ENCODE measurements at regions not wholly inside any gene's neighbourhood (a gene's known extent, or its start where the extent isn't known, plus 50 kb on each side); places are given as distances from the start of the nearest gene placed in this dataset.

DNA sequence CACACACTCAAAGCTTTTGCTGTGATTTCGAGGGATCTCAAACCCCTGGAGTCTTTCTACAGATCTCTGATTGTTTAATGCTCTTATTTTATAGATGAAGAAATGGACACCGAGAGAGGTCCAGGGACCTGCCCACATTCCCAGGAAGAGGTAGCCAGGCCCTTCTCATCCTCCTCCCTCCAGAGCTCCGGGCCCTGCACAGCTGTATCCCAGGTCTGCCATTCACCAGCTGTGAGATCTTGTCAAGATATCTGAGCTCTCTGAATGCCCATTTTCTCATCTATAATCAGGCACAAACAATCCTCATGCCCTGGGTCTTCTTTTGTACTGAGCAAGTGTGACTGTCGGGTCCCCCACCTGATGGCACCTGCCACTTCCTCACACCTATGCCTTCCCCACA lies 98.2 kb upstream of the ALX4 start:
- DNase-seq (ENCODE audit: low spot score in 2 of 2): no peak

DNA sequence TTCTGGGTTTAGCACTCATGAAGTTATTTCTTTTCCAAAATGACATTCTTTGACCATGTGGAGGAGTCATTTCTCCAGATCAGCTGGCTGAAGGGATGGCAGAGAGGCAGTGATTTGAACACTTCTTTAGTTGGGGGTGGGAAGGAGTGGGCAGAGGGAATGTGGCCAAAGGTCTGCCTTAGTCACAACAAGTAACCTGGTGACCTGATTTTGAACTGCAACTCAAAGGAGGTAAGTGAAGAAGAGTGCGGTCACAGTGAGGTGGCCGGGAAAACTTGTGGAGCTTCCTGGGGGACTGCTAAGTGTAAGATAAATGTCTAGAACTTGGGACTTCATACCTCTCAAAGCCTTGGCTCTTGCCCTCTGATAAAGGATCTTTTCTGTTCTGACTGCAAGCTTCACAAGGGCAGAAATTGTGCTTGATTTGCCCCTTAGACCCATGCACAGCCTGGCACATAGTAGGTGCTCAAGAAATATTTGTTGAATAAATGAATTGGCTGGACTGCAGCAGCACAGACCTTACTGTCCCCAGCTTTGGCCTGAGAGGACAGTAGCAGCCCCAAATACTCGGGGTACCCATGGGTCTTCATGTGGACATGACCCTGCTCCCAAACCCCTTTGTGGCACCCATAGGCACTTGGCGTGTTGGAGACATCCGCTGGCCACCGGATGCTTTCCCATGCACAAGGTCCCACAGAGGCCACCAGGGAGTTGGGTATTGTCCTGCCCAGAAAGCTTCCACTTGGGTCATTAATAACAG lies 99.0 kb upstream of the ALX4 start:
- Histone ChIP-seq H3K36me3 (no peaks in the 10 kb centered on the region), H3K9me3 (no peaks in the 10 kb centered on the region), H3K27me3 (no peaks in the 10 kb centered on the region), H3K4me3 (no peak overlapping the region), H3K4me1 (no peaks in the 10 kb centered on the region), H3K27ac (no peak overlapping the region)
- 87 to 90% methylated on average over 6 of the region's 6 CpGs for WGBS, 2 donors
- no peak for DNase-seq (ENCODE audit: low spot score in 2 of 2)
- TF ChIP-seq POLR2A (IDR thresholded peaks at IDR 0.05) (no peak), EP300 (IDR thresholded peaks at IDR 0.05) (no peak)
- TF ChIP-seq, protein P1, sequence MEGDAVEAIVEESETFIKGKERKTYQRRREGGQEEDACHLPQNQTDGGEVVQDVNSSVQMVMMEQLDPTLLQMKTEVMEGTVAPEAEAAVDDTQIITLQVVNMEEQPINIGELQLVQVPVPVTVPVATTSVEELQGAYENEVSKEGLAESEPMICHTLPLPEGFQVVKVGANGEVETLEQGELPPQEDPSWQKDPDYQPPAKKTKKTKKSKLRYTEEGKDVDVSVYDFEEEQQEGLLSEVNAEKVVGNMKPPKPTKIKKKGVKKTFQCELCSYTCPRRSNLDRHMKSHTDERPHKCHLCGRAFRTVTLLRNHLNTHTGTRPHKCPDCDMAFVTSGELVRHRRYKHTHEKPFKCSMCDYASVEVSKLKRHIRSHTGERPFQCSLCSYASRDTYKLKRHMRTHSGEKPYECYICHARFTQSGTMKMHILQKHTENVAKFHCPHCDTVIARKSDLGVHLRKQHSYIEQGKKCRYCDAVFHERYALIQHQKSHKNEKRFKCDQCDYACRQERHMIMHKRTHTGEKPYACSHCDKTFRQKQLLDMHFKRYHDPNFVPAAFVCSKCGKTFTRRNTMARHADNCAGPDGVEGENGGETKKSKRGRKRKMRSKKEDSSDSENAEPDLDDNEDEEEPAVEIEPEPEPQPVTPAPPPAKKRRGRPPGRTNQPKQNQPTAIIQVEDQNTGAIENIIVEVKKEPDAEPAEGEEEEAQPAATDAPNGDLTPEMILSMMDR (IDR thresholded peaks at IDR 0.05): no peak

More for the DNA sequence above, 98.2 kb upstream of the ALX4 start:
- Histone ChIP-seq H3K27ac (no peak overlapping the region), H3K9me3 (no peaks in the 10 kb centered on the region), H3K27me3 (no peaks in the 10 kb centered on the region), H3K4me3 (no peak overlapping the region), H3K4me1 (no peaks in the 10 kb centered on the region), H3K36me3 (no peaks in the 10 kb centered on the region)
- 42 to 49% methylated on average over 4 of the region's 4 CpGs for WGBS, 2 donors
- no peak for TF ChIP-seq EP300 (IDR thresholded peaks at IDR 0.05)
- TF ChIP-seq, protein P1 (IDR thresholded peaks at IDR 0.05): no peak
- TF ChIP-seq POLR2A (IDR thresholded peaks at IDR 0.05): no peak

DNA sequence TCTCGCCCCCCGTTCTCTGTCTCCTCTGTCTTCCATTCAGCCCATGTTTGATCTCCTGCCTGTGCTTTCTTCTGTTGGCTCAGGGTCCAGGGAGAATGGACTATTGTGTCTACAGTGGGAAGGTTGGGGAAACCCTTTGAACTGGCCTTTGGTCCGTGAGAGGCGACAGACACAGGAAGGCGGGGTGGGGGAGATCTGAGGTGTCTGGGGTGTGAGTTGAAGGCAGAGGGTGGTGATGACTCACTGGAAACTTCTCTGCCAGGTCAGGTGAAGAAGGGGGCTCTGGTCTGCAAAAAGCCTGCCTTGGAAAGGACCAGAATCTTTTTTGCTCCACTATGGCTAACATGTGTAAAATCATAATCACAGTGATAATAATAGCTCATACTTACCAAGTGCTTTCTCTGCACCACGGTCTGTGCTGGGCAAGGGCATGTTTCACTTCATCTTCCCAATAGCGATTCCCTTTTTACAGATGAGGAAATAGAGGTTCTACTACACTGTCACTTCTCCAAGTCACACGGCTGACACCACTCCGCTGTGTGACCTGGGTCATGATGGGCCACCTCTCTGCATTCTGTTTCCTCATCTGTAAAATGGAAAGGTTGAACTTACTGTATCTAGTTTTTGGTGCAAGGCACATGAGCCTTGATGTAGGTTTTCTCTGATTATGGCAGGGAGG lies 99.8 kb upstream of the ALX4 start:
- 70 to 73% methylated on average over 9 of the region's 9 CpGs for WGBS, 2 donors
- no peak overlapping the region for H3K4me3 ChIP-seq
- no peak overlapping the region for H3K27ac ChIP-seq
- TF ChIP-seq POLR2A (IDR thresholded peaks at IDR 0.05) (no peak), EP300 (IDR thresholded peaks at IDR 0.05) (no peak)
- TF ChIP-seq, protein P1 (IDR thresholded peaks at IDR 0.05): no peak
- H3K9me3 ChIP-seq: no peaks in the 10 kb centered on the region
- H3K27me3 ChIP-seq: no peaks in the 10 kb centered on the region
- no peak for DNase-seq (ENCODE audit: low spot score in 2 of 2)
- no peaks in the 10 kb centered on the region for H3K4me1 ChIP-seq
- H3K36me3 ChIP-seq: no peaks in the 10 kb centered on the region

DNA sequence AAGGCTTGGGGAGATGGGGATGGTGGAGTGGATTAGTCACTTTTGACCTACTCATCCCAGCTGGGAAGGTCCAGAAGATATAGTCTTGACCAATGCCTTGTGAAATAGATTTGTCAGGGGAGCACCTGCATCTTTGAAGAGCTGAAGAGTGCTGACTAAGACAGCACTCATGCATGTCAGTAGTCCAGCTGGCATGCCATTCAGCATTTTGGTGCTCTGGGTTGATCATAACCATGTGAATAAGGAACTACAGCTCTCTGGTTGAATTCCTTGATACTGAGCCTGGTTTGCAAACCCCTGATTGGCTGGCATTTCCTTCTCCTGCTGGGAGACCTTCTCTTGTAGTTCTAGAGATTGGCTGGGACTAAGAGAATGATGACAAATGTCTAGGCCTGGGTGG lies 106.8 kb upstream of the ALX4 start:
- H3K4me3 ChIP-seq: no peak overlapping the region
- no peak for DNase-seq (ENCODE audit: low spot score in 2 of 2)
- no peaks in the 10 kb centered on the region for H3K36me3 ChIP-seq
- no peak for TF ChIP-seq EP300 (IDR thresholded peaks at IDR 0.05)
- no peak for TF ChIP-seq POLR2A (IDR thresholded peaks at IDR 0.05)
- TF ChIP-seq, protein P1 (IDR thresholded peaks at IDR 0.05): no peak
- no peaks in the 10 kb centered on the region for H3K27me3 ChIP-seq
- no peak overlapping the region for H3K27ac ChIP-seq
- no peaks in the 10 kb centered on the region for H3K4me1 ChIP-seq
- no peaks in the 10 kb centered on the region for H3K9me3 ChIP-seq

DNA sequence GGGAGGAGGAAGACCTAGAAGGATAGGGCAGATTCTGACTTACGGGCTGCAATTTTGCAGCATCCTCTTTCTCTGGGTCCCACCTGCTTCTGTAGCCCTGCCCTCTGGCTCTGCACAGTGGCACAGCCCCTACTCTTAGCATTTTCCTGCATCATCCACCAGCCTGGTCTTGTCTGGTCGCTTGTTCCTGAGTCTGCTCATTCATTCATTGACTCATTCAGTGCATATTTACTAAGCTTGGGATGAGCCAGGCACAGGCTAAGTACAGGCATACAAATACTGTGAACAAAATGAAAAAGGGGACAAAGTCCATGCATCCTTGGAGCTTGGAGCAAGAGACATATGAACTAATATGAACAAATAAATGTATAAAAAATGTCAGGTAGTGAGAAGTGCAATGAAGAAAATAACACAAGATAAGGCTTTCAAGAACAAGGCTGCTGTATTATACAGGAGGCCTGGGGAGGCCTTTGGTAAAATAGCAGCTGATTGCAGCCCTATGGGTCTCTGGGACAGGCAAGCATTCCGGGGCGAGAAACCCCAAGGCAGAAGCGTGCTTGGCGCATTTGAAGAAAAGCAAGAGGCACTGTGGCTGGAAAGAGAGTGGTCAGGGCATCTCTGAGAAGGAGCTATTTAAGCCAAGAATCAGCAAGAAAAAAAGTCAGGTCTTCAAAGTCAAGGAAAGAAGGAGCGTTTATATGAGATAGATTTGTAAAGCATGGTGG lies 108.0 kb upstream of the ALX4 start:
- DNase-seq (ENCODE audit: low spot score in 2 of 2): no peak
- Histone ChIP-seq H3K27ac (no peak overlapping the region), H3K9me3 (no peaks in the 10 kb centered on the region), H3K4me3 (no peak overlapping the region), H3K27me3 (no peaks in the 10 kb centered on the region), H3K4me1 (no peaks in the 10 kb centered on the region), H3K36me3 (no peaks in the 10 kb centered on the region)
- WGBS, 2 donors: 83 to 89% methylated on average over 7 of the region's 7 CpGs
- TF ChIP-seq EP300 (IDR thresholded peaks at IDR 0.05): no peak

Data from tibial nerve (tissue), 4 donors.